GM18511 (cell line): ENCODE measurements at regions not wholly inside any gene's neighbourhood (a gene's known extent, or its start where the extent isn't known, plus 50 kb on each side); places are given as distances from the start of the nearest gene placed in this dataset.
"Not testable (repeated sequence)": the region's sequence is repeated elsewhere in the genome, so short reads cannot be mapped to it uniquely, and the experiment has no call there.

Source experiments
- ATAC-seq: cut with Tn5 transposase; IDR thresholded peaks from one replicate; pipeline ENCODE4 v1.9.1; 2021; ENCODE audit warnings: mild to moderate bottlenecking, moderate library complexity; ENCODE audit not compliant: unreplicated experiment

GRCh38 chrX:124690495-124690894 lies 344.1 kb downstream of the SH2D1A start:
- ATAC-seq = no peak

GRCh38 chrX:124699876-124700275 lies 353.5 kb downstream of the SH2D1A start:
- ATAC-seq = no peak

- ATAC-seq = no peak
These were observed 371.2 kb downstream of the SH2D1A start for GRCh38 chrX:124717537-124717936.

GRCh38 chrX:124719060-124719459 lies 372.7 kb downstream of the SH2D1A start:
- ATAC-seq = no peak

- no peak for ATAC-seq
These were observed 374.2 kb downstream of the SH2D1A start for GRCh38 chrX:124720532-124720931.

- ATAC-seq = no peak
These were observed 379.1 kb downstream of the SH2D1A start for GRCh38 chrX:124725502-124725901.

- ATAC-seq = no peak
These were observed 379.9 kb downstream of the SH2D1A start for GRCh38 chrX:124726292-124726691.

- no peak for ATAC-seq
These were observed 380.5 kb downstream of the SH2D1A start for GRCh38 chrX:124726881-124727280.

- ATAC-seq = no peak
These were observed 390.3 kb downstream of the SH2D1A start for GRCh38 chrX:124736553-124737270.

- ATAC-seq = no peak
These were observed 391.4 kb downstream of the SH2D1A start for GRCh38 chrX:124737771-124738170.

GRCh38 chrX:124747295-124747694 lies 400.9 kb downstream of the SH2D1A start:
- no peak for ATAC-seq

GRCh38 chrX:124764354-124764753 lies 418.0 kb downstream of the SH2D1A start:
- no peak for ATAC-seq

- ATAC-seq = no peak
These were observed 422.8 kb downstream of the SH2D1A start for GRCh38 chrX:124769166-124769565.

- no peak for ATAC-seq
These were observed 424.9 kb downstream of the SH2D1A start for GRCh38 chrX:124771292-124771691.

GRCh38 chrX:124788253-124788652 lies 441.9 kb downstream of the SH2D1A start:
- not testable (repeated sequence) for ATAC-seq

- ATAC-seq = not testable (repeated sequence)
These were observed 443.5 kb downstream of the SH2D1A start for GRCh38 chrX:124789874-124790273.

GRCh38 chrX:124791492-124792095 lies 445.2 kb downstream of the SH2D1A start:
- ATAC-seq = no peak

GRCh38 chrX:124796989-124797388 lies 450.6 kb downstream of the SH2D1A start:
- ATAC-seq = no peak

- ATAC-seq = no peak
These were observed 458.6 kb downstream of the SH2D1A start for GRCh38 chrX:124804962-124805361.

- no peak for ATAC-seq
These were observed 459.1 kb downstream of the SH2D1A start for GRCh38 chrX:124805486-124805885.

- ATAC-seq = no peak
These were observed 467.7 kb downstream of the SH2D1A start for GRCh38 chrX:124814106-124814505.

GRCh38 chrX:124818033-124818432 lies 471.7 kb downstream of the SH2D1A start:
- no peak for ATAC-seq

GRCh38 chrX:124818764-124819163 lies 472.4 kb downstream of the SH2D1A start:
- ATAC-seq = no peak
